HepG2 (cell line): ENCODE measurements at regions not wholly inside any gene's neighbourhood (a gene's known extent, or its start where the extent isn't known, plus 50 kb on each side); places are given as distances from the start of the nearest gene placed in this dataset.

Experiments
- AKAP8 ChIP-seq: sonication (generic); formaldehyde crosslinking; IDR thresholded peaks from 2 replicates; pipeline ENCODE4 v1.5.1; 2020; ENCODE audit warnings: mild to moderate bottlenecking, missing genetic modification reagents
- DPF2 ChIP-seq: sonication (generic); formaldehyde crosslinking; IDR thresholded peaks from 2 replicates; pipeline ENCODE4 v1.4.0; 2020; ENCODE audit warnings: mild to moderate bottlenecking, low read depth, missing genetic modification reagents, borderline replicate concordance
- ELK4 ChIP-seq: sonication (generic); formaldehyde crosslinking; IDR thresholded peaks from 2 replicates; pipeline ENCODE4 v1.9.0; 2021; ENCODE audit warnings: missing genetic modification reagents, borderline replicate concordance
- HDAC1 ChIP-seq: sonication (generic); formaldehyde crosslinking; IDR thresholded peaks from 2 replicates; pipeline ENCODE4 v1.5.1; 2020; ENCODE audit warnings: mild to moderate bottlenecking, missing genetic modification reagents
- ISL2 ChIP-seq: sonication (generic); formaldehyde crosslinking; IDR thresholded peaks from 2 replicates; pipeline ENCODE4 v1.5.0; 2020; ENCODE audit warnings: missing genetic modification reagents
- KLF16 ChIP-seq, 2 experiments: sonication (generic) in 1 of 2; formaldehyde crosslinking in 1 of 2; IDR thresholded peaks; 2 replicates each; pipeline versions ENCODE4 v1.6.1 to v1.8.0; 2016 to 2023; ENCODE audit warnings: missing genetic modification reagents in 2 of 2, missing compliant biosample characterization in 1 of 2
- POLR2G ChIP-seq: fragments of 200-400 bp; formaldehyde crosslinking; IDR thresholded peaks from 2 replicates; pipeline ENCODE4 v1.6.1; 2018; ENCODE audit warnings: mild to moderate bottlenecking, low read depth, low read length, moderate library complexity
- RARA ChIP-seq: IDR thresholded peaks from 2 replicates; pipeline ENCODE4 v1.6.1; 2016; ENCODE audit warnings: missing genetic modification reagents, missing compliant biosample characterization
- SRY ChIP-seq: sonication (generic); formaldehyde crosslinking; IDR thresholded peaks from 2 replicates; pipeline ENCODE4 v1.8.0; 2022; ENCODE audit warnings: mild to moderate bottlenecking, missing genetic modification reagents
- TCF12 ChIP-seq, 2 experiments: fragments of 450-650 bp in 1 of 2; sonication (generic) in 1 of 2; formaldehyde crosslinking in 1 of 2; IDR thresholded peaks; 2 replicates each; pipeline versions ENCODE4 v1.6.1 to v1.8.0; 2017 to 2022; ENCODE audit warnings: antibody characterized with exemption in 1 of 2, mild to moderate bottlenecking in 1 of 2, missing genetic modification reagents in 1 of 2, moderate library complexity in 1 of 2
- TCF7 ChIP-seq: sonication (generic); IDR thresholded peaks from 2 replicates; pipeline ENCODE4 v1.6.1; 2016; ENCODE audit warnings: antibody characterized with exemption, low read depth
- TEF ChIP-seq: sonication (generic); formaldehyde crosslinking; IDR thresholded peaks from 2 replicates; pipeline ENCODE4 v1.5.0; 2020; ENCODE audit warnings: missing genetic modification reagents
- ZGPAT ChIP-seq: IDR thresholded peaks from 2 replicates; pipeline ENCODE4 v1.6.1; 2016; ENCODE audit warnings: mild to moderate bottlenecking
- ZKSCAN8 ChIP-seq: IDR thresholded peaks from 2 replicates; pipeline ENCODE4 v1.6.1; 2016; ENCODE audit warnings: borderline replicate concordance, missing genetic modification reagents, missing compliant biosample characterization
- ZNF20 ChIP-seq: sonication (generic); formaldehyde crosslinking; IDR thresholded peaks from 2 replicates; pipeline ENCODE4 v1.4.0; 2020; ENCODE audit warnings: mild to moderate bottlenecking, moderate library complexity, missing genetic modification reagents
- ZNF513 ChIP-seq: sonication (generic); formaldehyde crosslinking; conservative IDR thresholded peaks from 2 replicates; pipeline ENCODE4 v1.5.0; 2020; ENCODE audit warnings: missing genetic modification reagents
- ZNF574 ChIP-seq: sonication (generic); formaldehyde crosslinking; IDR thresholded peaks from 2 replicates; pipeline ENCODE4 v1.4.0; 2020; ENCODE audit warnings: missing genetic modification reagents
- ZNF672 ChIP-seq: sonication (generic); formaldehyde crosslinking; IDR thresholded peaks from 2 replicates; pipeline ENCODE4 v1.8.1; 2022; ENCODE audit warnings: missing genetic modification reagents
- ZSCAN12 ChIP-seq: sonication (generic); formaldehyde crosslinking; IDR thresholded peaks from 2 replicates; pipeline ENCODE4 v1.9.0; 2021; ENCODE audit warnings: mild to moderate bottlenecking, missing genetic modification reagents
- ZSCAN30 ChIP-seq: sonication (generic); formaldehyde crosslinking; IDR thresholded peaks from 2 replicates; pipeline ENCODE4 v1.5.0; 2020; ENCODE audit warnings: mild to moderate bottlenecking, missing genetic modification reagents

- peak; percentile 54; the same call in 1 of the 2 replicates for TF ChIP-seq ZGPAT (CRISPR knock-in tag)
- no peak for TF ChIP-seq ZNF672 (CRISPR knock-in tag)
- peak; percentile 33; the same call in 1 of the 2 replicates for TF ChIP-seq TCF7
- no peak for TF ChIP-seq ZNF513 (CRISPR knock-in tag)
- TF ChIP-seq ISL2 (CRISPR knock-in tag) = peak; percentile 90
- TF ChIP-seq KLF16 (CRISPR knock-in tag; IDR thresholded peaks at IDR 0.05) = 0 out of 4 replicates have a peak, but pooled peaks of 1 of the 2 experiments have one; percentile 21
- TF ChIP-seq ZNF574 = no peak
- no peak for TF ChIP-seq ZSCAN30 (CRISPR knock-in tag)
- no peak for TF ChIP-seq TCF12 (IDR thresholded peaks at IDR 0.05)
- no peak for TF ChIP-seq TCF12 (CRISPR knock-in tag; IDR thresholded peaks at IDR 0.05)
- no peak for TF ChIP-seq TEF (CRISPR knock-in tag)
- TF ChIP-seq POLR2G = no peak
- TF ChIP-seq HDAC1 = peak; percentile 39; the same call in 1 of the 2 replicates
- TF ChIP-seq ZSCAN12 = 0 out of 2 replicates have a peak, but pooled peaks have one; percentile 56
- peak; percentile 62; the same call in 1 of the 2 replicates for TF ChIP-seq ZKSCAN8 (CRISPR knock-in tag)
- no peak for TF ChIP-seq SRY (CRISPR knock-in tag)
- no peak for TF ChIP-seq ELK4
- peak; percentile 90 for TF ChIP-seq RARA
- peak; percentile 49; the same call in 1 of the 2 replicates for TF ChIP-seq DPF2 (CRISPR knock-in tag)
- TF ChIP-seq ZNF20 = no peak
- no peak for TF ChIP-seq AKAP8 (CRISPR knock-in tag)
Measured at GRCh38 chr6:139508576-139508975, 134.1 kb upstream of the CITED2 start (continued).
